ENCODE measurements at regions not wholly inside any gene's neighbourhood (a gene's known extent, or its start where the extent isn't known, plus 50 kb on each side); places are given as distances from the start of the nearest gene placed in this dataset.

DNA sequence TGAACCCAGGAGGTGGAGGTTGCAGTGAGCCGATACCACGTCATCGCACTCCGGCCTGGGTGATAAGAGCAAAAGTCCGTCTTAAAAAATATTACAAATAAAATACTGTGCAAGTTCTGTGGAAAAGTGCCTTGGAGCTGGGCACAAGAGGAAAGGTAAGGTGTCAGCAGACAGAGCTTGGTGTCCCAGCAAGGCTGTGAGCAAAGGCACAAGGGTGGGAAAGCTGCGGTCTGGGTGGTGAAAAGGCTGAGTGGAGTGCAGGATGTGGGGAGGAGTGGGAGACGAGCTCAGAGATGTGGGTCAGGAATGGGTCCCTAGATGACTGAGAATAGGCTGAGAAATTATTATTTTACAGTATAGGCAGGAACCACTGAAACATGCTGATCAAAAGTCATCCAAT, 150.6 kb downstream of the RHOU start:
- TF ChIP-seq POLR2A (IDR thresholded peaks at IDR 0.05), result no peak
- TF ChIP-seq, protein P1, sequence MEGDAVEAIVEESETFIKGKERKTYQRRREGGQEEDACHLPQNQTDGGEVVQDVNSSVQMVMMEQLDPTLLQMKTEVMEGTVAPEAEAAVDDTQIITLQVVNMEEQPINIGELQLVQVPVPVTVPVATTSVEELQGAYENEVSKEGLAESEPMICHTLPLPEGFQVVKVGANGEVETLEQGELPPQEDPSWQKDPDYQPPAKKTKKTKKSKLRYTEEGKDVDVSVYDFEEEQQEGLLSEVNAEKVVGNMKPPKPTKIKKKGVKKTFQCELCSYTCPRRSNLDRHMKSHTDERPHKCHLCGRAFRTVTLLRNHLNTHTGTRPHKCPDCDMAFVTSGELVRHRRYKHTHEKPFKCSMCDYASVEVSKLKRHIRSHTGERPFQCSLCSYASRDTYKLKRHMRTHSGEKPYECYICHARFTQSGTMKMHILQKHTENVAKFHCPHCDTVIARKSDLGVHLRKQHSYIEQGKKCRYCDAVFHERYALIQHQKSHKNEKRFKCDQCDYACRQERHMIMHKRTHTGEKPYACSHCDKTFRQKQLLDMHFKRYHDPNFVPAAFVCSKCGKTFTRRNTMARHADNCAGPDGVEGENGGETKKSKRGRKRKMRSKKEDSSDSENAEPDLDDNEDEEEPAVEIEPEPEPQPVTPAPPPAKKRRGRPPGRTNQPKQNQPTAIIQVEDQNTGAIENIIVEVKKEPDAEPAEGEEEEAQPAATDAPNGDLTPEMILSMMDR (IDR thresholded peaks at IDR 0.05), result no peak
- no peak for TF ChIP-seq EP300 (IDR thresholded peaks at IDR 0.05)

All from ovary (tissue), 3 donors.